ENCODE measurements at regions not wholly inside any gene's neighbourhood (a gene's known extent, or its start where the extent isn't known, plus 50 kb on each side); places are given as distances from the start of the nearest gene placed in this dataset.

- TF ChIP-seq CTCF (IDR thresholded peaks at IDR 0.05) (no peak), POLR2A (IDR thresholded peaks at IDR 0.05; ENCODE audit: low read depth) (no peak)
Observed at GRCh38 chr1:25129380-25129779, 102.9 kb downstream of the SYF2 start.
